LHCN-M2 (cell line): ENCODE measurements at regions not wholly inside any gene's neighbourhood (a gene's known extent, or its start where the extent isn't known, plus 50 kb on each side); places are given as distances from the start of the nearest gene placed in this dataset.
"Not testable (repeated sequence)": the region's sequence is repeated elsewhere in the genome, so short reads cannot be mapped to it uniquely, and the experiment has no call there.

Experiments
- DNase-seq: peaks from one replicate; pipeline ENCODE4 v3.0.0-alpha.2; 2012; ENCODE audit warnings: low read depth

- peak; percentile 54 for DNase-seq
Measured at GRCh38 chr1:121519042-121519755, 334.4 kb downstream of the SRGAP2C start.

- DNase-seq = not testable (repeated sequence)
Measured at GRCh38 chr1:121519756-121520286, 335.0 kb downstream of the SRGAP2C start.

- DNase-seq = no peak
Measured at GRCh38 chr1:121522061-121522759, 337.4 kb downstream of the SRGAP2C start.

- DNase-seq = not testable (repeated sequence)
Measured at GRCh38 chr1:121523112-121523511, 338.3 kb downstream of the SRGAP2C start.

- no peak for DNase-seq
Measured at GRCh38 chr1:121525355-121525754, 340.6 kb downstream of the SRGAP2C start.

GRCh38 chr1:121528958-121529357 lies 344.2 kb downstream of the SRGAP2C start:
- DNase-seq = peak; percentile 72

GRCh38 chr1:121530026-121530425 lies 345.3 kb downstream of the SRGAP2C start:
- not testable (repeated sequence) for DNase-seq

GRCh38 chr1:121531747-121532146 lies 347.0 kb downstream of the SRGAP2C start:
- DNase-seq = not testable (repeated sequence)

- not testable (repeated sequence) for DNase-seq
Measured at GRCh38 chr1:121538148-121538547, 353.4 kb downstream of the SRGAP2C start.

- peak; percentile 51 for DNase-seq
Measured at GRCh38 chr1:121538943-121539575, 354.3 kb downstream of the SRGAP2C start.

- not testable (repeated sequence) for DNase-seq
Measured at GRCh38 chr1:121543988-121544387, 359.2 kb downstream of the SRGAP2C start.

- DNase-seq = no peak
Measured at GRCh38 chr1:121544500-121544899, 359.7 kb downstream of the SRGAP2C start.

GRCh38 chr1:121545899-121546298 lies 361.1 kb downstream of the SRGAP2C start:
- DNase-seq = not testable (repeated sequence)

GRCh38 chr1:121546830-121547591 lies 362.2 kb downstream of the SRGAP2C start:
- peak; percentile 68 for DNase-seq

- not testable (repeated sequence) for DNase-seq
Measured at GRCh38 chr1:121547726-121548125, 363.0 kb downstream of the SRGAP2C start.

- not testable (repeated sequence) for DNase-seq
Measured at GRCh38 chr1:121550817-121551216, 366.0 kb downstream of the SRGAP2C start.

- DNase-seq = not testable (repeated sequence)
Measured at GRCh38 chr1:121551491-121551890, 366.7 kb downstream of the SRGAP2C start.

GRCh38 chr1:121556560-121556959 lies 371.8 kb downstream of the SRGAP2C start:
- DNase-seq = not testable (repeated sequence)

GRCh38 chr1:121558034-121558433 lies 373.3 kb downstream of the SRGAP2C start:
- not testable (repeated sequence) for DNase-seq

- DNase-seq = peak; percentile 95
Measured at GRCh38 chr1:121558514-121558913, 373.7 kb downstream of the SRGAP2C start.

- DNase-seq = no peak
Measured at GRCh38 chr1:121566346-121566745, 381.6 kb downstream of the SRGAP2C start.
